Stomach (tissue), 8 donors: ENCODE measurements at regions not wholly inside any gene's neighbourhood (a gene's known extent, or its start where the extent isn't known, plus 50 kb on each side); places are given as distances from the start of the nearest gene placed in this dataset.
A peak's percentile ranks its signal among the peaks of the same experiment; 100 is the strongest.

Source experiments
- DNase-seq, 2 donors: peaks; one replicate each; pipeline versions ENCODE4 v3.0.0 to v3.0.0-alpha.2; 2013 to 2019
- H3K27ac ChIP-seq, 5 donors: fragments of 200-600 bp in 4 of 5; sonication (generic) in 4 of 5; one replicate each; pipeline ENCODE4 v1.5.1; 2013 to 2019; ENCODE audit warnings: mild to moderate bottlenecking in 1 of 5, moderate library complexity in 1 of 5
- H3K27me3 ChIP-seq, 3 donors: fragments of 200-600 bp; sonication (generic); one replicate each; pipeline ENCODE4 v1.5.1; 2017 to 2019; ENCODE audit warnings: mixed run types in 1 of 3
- H3K36me3 ChIP-seq, 4 donors: fragments of 200-600 bp; sonication (generic); 1 replicate in 3 of 4; 2 replicates in 1 of 4; pipeline ENCODE4 v1.5.1; 2016 to 2019
- H3K4me1 ChIP-seq, 4 donors: fragments of 200-600 bp; sonication (generic); one replicate each; pipeline ENCODE4 v1.5.1; 2016 to 2019
- H3K4me3 ChIP-seq, 4 donors: fragments of 200-600 bp; sonication (generic) in 3 of 4; one replicate each; pipeline ENCODE4 v1.5.1; 2016 to 2019; ENCODE audit warnings: mild to moderate bottlenecking in 1 of 4
- H3K9me3 ChIP-seq, 4 donors: fragments of 200-600 bp; sonication (generic); one replicate each; pipeline ENCODE4 v1.5.1; 2016 to 2019
- CTCF ChIP-seq, 7 experiments: fragments of 450-650 bp in 4 of 7; fragments of 200-600 bp in 3 of 7; sonication (generic) in 3 of 7; IDR thresholded peaks; one replicate each; pipeline ENCODE4 v1.5.1; 2016 to 2019; ENCODE audit warnings: antibody characterized with exemption in 7 of 7, control low read depth in 2 of 7, mild to moderate bottlenecking in 1 of 7
- EP300 ChIP-seq: sonication (generic); formaldehyde crosslinking; IDR thresholded peaks from one replicate; pipeline ENCODE4 v1.6.1; 2017; ENCODE audit warnings: antibody characterized with exemption
- POLR2A ChIP-seq, 4 donors: fragments of 450-650 bp; IDR thresholded peaks; one replicate each; pipeline ENCODE4 v1.6.1; 2016; ENCODE audit warnings: antibody characterized with exemption in 4 of 4, control low read depth in 2 of 4, mild to moderate bottlenecking in 1 of 4, moderate library complexity in 1 of 4
- POLR2AphosphoS5 ChIP-seq, 3 donors: sonication (generic); formaldehyde crosslinking; IDR thresholded peaks; one replicate each; pipeline ENCODE4 v1.6.1; 2016; ENCODE audit warnings: antibody characterized with exemption in 3 of 3
- WGBS, 5 donors: extraction: QIAGEN DNeasy Blood & Tissue Kit in 3 of 5; methylation state at CpG; one replicate each; pipeline versions ENCODE4 v1.1.5 to v1.1.7; 2013 to 2018; 5-methylcytosine and 5-hydroxymethylcytosine counted together
- intact Hi-C: fragments of 100-400 bp; cut with DNase I; formaldehyde crosslinking; loops from one replicate; pipeline ENCODE4 v1.15.1; 2023; ENCODE audit warnings: low total_unique reads
- donor health status: healthy with polysubstance abuse.
- donor health status: Bipolar disorder and iron deficiency.
- donor health status: healthy.

- H3K36me3 ChIP-seq = no peaks in the 10 kb centered on the region
- peaks cover 0 to 17% (median 0%) of the 10 kb centered on the region in 3 donors for H3K27me3 ChIP-seq
- intact Hi-C loops = no loop called here
- TF ChIP-seq CTCF (IDR thresholded peaks at IDR 0.05) = no peak
- no peak for TF ChIP-seq POLR2A (IDR thresholded peaks at IDR 0.05)
- TF ChIP-seq POLR2AphosphoS5 (IDR thresholded peaks at IDR 0.05) = no peak
- no peak for TF ChIP-seq EP300
- no peaks in the 10 kb centered on the region for H3K9me3 ChIP-seq
- no peak for DNase-seq
- H3K27ac ChIP-seq = no peak overlapping the region
- H3K4me1 ChIP-seq = no peaks in the 10 kb centered on the region
- WGBS, 5 donors = 80 to 87% (median 83%) methylated on average over 1 of the region's 1 CpG
- H3K4me3 ChIP-seq = no peak overlapping the region
These were observed 72.2 kb upstream of the CRY1 start for GRCh38 chr12:107165581-107165980.

- no peaks in the 10 kb centered on the region for H3K36me3 ChIP-seq
- WGBS, 5 donors = 22 to 42% (median 33%) methylated on average over 3 of the region's 3 CpGs
- DNase-seq = no peak
- H3K27ac ChIP-seq = no peak overlapping the region
- H3K4me1 ChIP-seq = no peaks in the 10 kb centered on the region
- H3K27me3 ChIP-seq = peaks cover 0 to 25% (median 0%) of the 10 kb centered on the region in 3 donors
- intact Hi-C loops = no loop called here
- TF ChIP-seq POLR2AphosphoS5 (IDR thresholded peaks at IDR 0.05) = no peak
- no peak overlapping the region for H3K4me3 ChIP-seq
- H3K9me3 ChIP-seq = no peaks in the 10 kb centered on the region
These were observed 74.4 kb upstream of the CRY1 start for GRCh38 chr12:107167756-107168155.

- H3K4me1 ChIP-seq = no peaks in the 10 kb centered on the region
- TF ChIP-seq EP300 (no peak), POLR2AphosphoS5 (IDR thresholded peaks at IDR 0.05) (no peak), CTCF (IDR thresholded peaks at IDR 0.05) (no peak), POLR2A (IDR thresholded peaks at IDR 0.05) (no peak)
- DNase-seq = no peak
- H3K27ac ChIP-seq = no peak overlapping the region
- H3K9me3 ChIP-seq = no peaks in the 10 kb centered on the region
- intact Hi-C loops = no loop called here
- H3K36me3 ChIP-seq = no peaks in the 10 kb centered on the region
- H3K4me3 ChIP-seq = no peak overlapping the region
- 66 to 77% (median 73%) methylated on average over 6 of the region's 6 CpGs for WGBS, 5 donors
- H3K27me3 ChIP-seq = peaks cover 0 to 33% (median 0%) of the 10 kb centered on the region in 3 donors
These were observed 75.9 kb upstream of the CRY1 start for GRCh38 chr12:107169200-107169599.

GRCh38 chr12:107178776-107179175 is 85.4 kb upstream of the CRY1 start:
- TF ChIP-seq CTCF (IDR thresholded peaks at IDR 0.05) = no peak
- TF ChIP-seq EP300 = no peak
- no peak for TF ChIP-seq POLR2A (IDR thresholded peaks at IDR 0.05)
- TF ChIP-seq POLR2AphosphoS5 (IDR thresholded peaks at IDR 0.05) = no peak
- intact Hi-C loops = no loop called here
- peak in 1 of 2 donors; percentile 23 for DNase-seq
- 84 to 96% (median 90%) methylated on average over 2 to 5 of the region's 5 CpGs for WGBS, 5 donors
- no peak overlapping the region for H3K27ac ChIP-seq
- no peaks in the 10 kb centered on the region for H3K9me3 ChIP-seq
- no peaks in the 10 kb centered on the region for H3K36me3 ChIP-seq
- no peak overlapping the region for H3K4me3 ChIP-seq
- H3K4me1 ChIP-seq = no peaks in the 10 kb centered on the region
- H3K27me3 ChIP-seq = peaks cover 0 to 11% (median 5%) of the 10 kb centered on the region in 3 donors

GRCh38 chr12:107179871-107180270 is 86.5 kb upstream of the CRY1 start:
- no peak overlapping the region for H3K4me3 ChIP-seq
- peaks cover 0 to 4% (median under 1%) of the 10 kb centered on the region in 4 donors for H3K9me3 ChIP-seq
- TF ChIP-seq POLR2AphosphoS5 (IDR thresholded peaks at IDR 0.05) (no peak), EP300 (no peak), CTCF (IDR thresholded peaks at IDR 0.05) (no peak), POLR2A (IDR thresholded peaks at IDR 0.05) (no peak)
- no peaks in the 10 kb centered on the region for H3K4me1 ChIP-seq
- H3K36me3 ChIP-seq = no peaks in the 10 kb centered on the region
- 71 to 87% (median 77%) methylated on average over 1 of the region's 1 CpG for WGBS, 5 donors
- intact Hi-C loops = no loop called here
- DNase-seq = no peak
- H3K27ac ChIP-seq = no peak overlapping the region
- H3K27me3 ChIP-seq = peaks cover 0 to 11% (median 5%) of the 10 kb centered on the region in 3 donors
